H9 (cell line): ENCODE measurements at regions not wholly inside any gene's neighbourhood (a gene's known extent, or its start where the extent isn't known, plus 50 kb on each side); places are given as distances from the start of the nearest gene placed in this dataset.
A peak's percentile ranks its signal among the peaks of the same experiment; 100 is the strongest.

Source experiments
- DNase-seq: peaks from one replicate; pipeline ENCODE4 v3.0.0-alpha.2; 2017
- H2AFZ ChIP-seq: one replicate; pipeline ENCODE4 v1.6.1; 2013; ENCODE audit warnings: mild to moderate bottlenecking, low read length, control low read depth, moderate library complexity
- H2AK5ac ChIP-seq: 2 replicates; pipeline ENCODE4 v1.6.1; 2013; ENCODE audit warnings: low read length, control low read depth, mixed read lengths; ENCODE audit not compliant: insufficient read length
- H2BK120ac ChIP-seq: one replicate; pipeline ENCODE4 v1.6.1; 2013; ENCODE audit warnings: low read depth, mild to moderate bottlenecking, low read length, control low read depth, inconsistent platforms; ENCODE audit not compliant: poor library complexity, severe bottlenecking
- H2BK12ac ChIP-seq: 2 replicates; pipeline ENCODE4 v1.6.1; 2013; ENCODE audit warnings: low read length, control low read depth, mixed read lengths, low read depth; ENCODE audit not compliant: insufficient read length
- H2BK15ac ChIP-seq: 2 replicates; pipeline ENCODE4 v1.6.1; 2013; ENCODE audit warnings: low read depth, low read length, control low read depth
- H2BK20ac ChIP-seq: one replicate; pipeline ENCODE4 v1.6.1; 2013; ENCODE audit warnings: low read depth, mild to moderate bottlenecking, low read length, control low read depth, inconsistent platforms; ENCODE audit not compliant: poor library complexity, severe bottlenecking
- H2BK5ac ChIP-seq: 2 replicates; pipeline ENCODE4 v1.6.1; 2013; ENCODE audit warnings: low read length, control low read depth, mixed read lengths; ENCODE audit not compliant: insufficient read length
- H3K14ac ChIP-seq: 2 replicates; pipeline ENCODE4 v1.6.1; 2013; ENCODE audit warnings: low read length, control low read depth; ENCODE audit not compliant: insufficient read depth
- H3K18ac ChIP-seq: 2 replicates; pipeline ENCODE4 v1.6.1; 2013; ENCODE audit warnings: low read depth, mild to moderate bottlenecking, mixed read lengths, low read length, control low read depth; ENCODE audit not compliant: insufficient read length
- H3K23ac ChIP-seq: 2 replicates; pipeline ENCODE4 v1.6.1; 2013; ENCODE audit warnings: low read length, control low read depth, mixed read lengths, low read depth; ENCODE audit not compliant: insufficient read length
- H3K23me2 ChIP-seq: 2 replicates; pipeline ENCODE4 v1.6.1; 2013; ENCODE audit warnings: low read depth, mild to moderate bottlenecking, mixed read lengths, low read length, control low read depth; ENCODE audit not compliant: insufficient read length, poor library complexity, severe bottlenecking
- H3K27ac ChIP-seq: 2 replicates; pipeline ENCODE4 v1.5.1; 2013; ENCODE audit warnings: low read length, control low read depth, mixed read lengths, low read depth; ENCODE audit not compliant: insufficient read length
- H3K27me3 ChIP-seq: 2 replicates; pipeline ENCODE4 v1.6.1; 2013; ENCODE audit warnings: low read length, control low read depth, inconsistent platforms; ENCODE audit not compliant: insufficient read depth
- H3K4ac ChIP-seq: 2 replicates; pipeline ENCODE4 v1.6.1; 2013; ENCODE audit warnings: low read depth, mild to moderate bottlenecking, control low read depth, inconsistent platforms, low read length, moderate library complexity
- H3K4me1 ChIP-seq: 2 replicates; pipeline ENCODE4 v1.6.1; 2013; ENCODE audit warnings: low read length, control low read depth, inconsistent platforms; ENCODE audit not compliant: insufficient read depth
- H3K4me2 ChIP-seq: 2 replicates; pipeline ENCODE4 v1.6.1; 2013; ENCODE audit warnings: low read length, control low read depth, mixed read lengths; ENCODE audit not compliant: insufficient read length, insufficient read depth
- H3K56ac ChIP-seq: 2 replicates; pipeline ENCODE4 v1.6.1; 2013; ENCODE audit warnings: low read depth, mild to moderate bottlenecking, mixed read lengths, low read length, control low read depth; ENCODE audit not compliant: insufficient read length
- H3K79me1 ChIP-seq: 2 replicates; pipeline ENCODE4 v1.6.1; 2013; ENCODE audit warnings: low read depth, mild to moderate bottlenecking, moderate library complexity, low read length, control low read depth, inconsistent platforms; ENCODE audit not compliant: insufficient read depth, poor library complexity, severe bottlenecking
- H3K79me2 ChIP-seq: 2 replicates; pipeline ENCODE4 v1.6.1; 2013; ENCODE audit warnings: low read length, control low read depth, inconsistent platforms; ENCODE audit not compliant: insufficient read depth
- H3K9ac ChIP-seq: 2 replicates; pipeline ENCODE4 v1.6.1; 2013; ENCODE audit warnings: low read length, control low read depth, mixed read lengths; ENCODE audit not compliant: insufficient read length; ENCODE audit errors: extremely low read depth
- H3K9me3 ChIP-seq: one replicate; pipeline ENCODE4 v1.6.1; 2013; ENCODE audit warnings: low read depth, low read length, inconsistent platforms; ENCODE audit not compliant: control insufficient read depth
- H3T11ph ChIP-seq: one replicate; pipeline ENCODE4 v1.6.1; 2013; ENCODE audit warnings: mild to moderate bottlenecking, low read length, control low read depth, inconsistent platforms
- H4K20me1 ChIP-seq: one replicate; pipeline ENCODE4 v1.6.1; 2013; ENCODE audit not compliant: control insufficient read depth, insufficient read length, insufficient read depth
- H4K5ac ChIP-seq: 2 replicates; pipeline ENCODE4 v1.6.1; 2013; ENCODE audit warnings: low read depth, mild to moderate bottlenecking, mixed read lengths, low read length, control low read depth; ENCODE audit not compliant: insufficient read length
- H4K8ac ChIP-seq: replicated peaks from 2 replicates; pipeline ENCODE4 v1.6.1; 2013; ENCODE audit warnings: low read length, control low read depth, mixed read lengths, low read depth; ENCODE audit not compliant: insufficient read length
- H4K91ac ChIP-seq: 2 replicates; pipeline ENCODE4 v1.6.1; 2013; ENCODE audit warnings: low read depth, mild to moderate bottlenecking, moderate library complexity, mixed read lengths, low read length, control low read depth; ENCODE audit not compliant: insufficient read length
- H3K27ac Mint-ChIP-seq, 3 experiments: 2 replicates in 2 of 3; 3 replicates in 1 of 3; pipeline ENCODE4 v1.8.0; 2020 to 2021; ENCODE audit warnings: mixed read lengths in 3 of 3, mild to moderate bottlenecking in 1 of 3, moderate library complexity in 1 of 3
- H3K27me3 Mint-ChIP-seq: 2 replicates; pipeline ENCODE4 v1.8.0; 2021; ENCODE audit warnings: low read depth, mild to moderate bottlenecking, moderate library complexity, mixed read lengths
- H3K36me3 Mint-ChIP-seq, 3 experiments: 2 replicates in 2 of 3; 3 replicates in 1 of 3; pipeline ENCODE4 v1.8.0; 2020 to 2021; ENCODE audit warnings: low read depth in 3 of 3, mixed read lengths in 3 of 3; ENCODE audit not compliant: insufficient read depth in 1 of 3
- H3K4me1 Mint-ChIP-seq, 2 experiments: 2 replicates each; pipeline ENCODE4 v1.8.0; 2020; ENCODE audit warnings: mixed read lengths in 2 of 2
- H3K4me3 Mint-ChIP-seq, 2 experiments: 2 replicates in 1 of 2; 3 replicates in 1 of 2; pipeline ENCODE4 v1.8.0; 2020 to 2021; ENCODE audit warnings: mild to moderate bottlenecking in 2 of 2, mixed read lengths in 2 of 2, moderate library complexity in 1 of 2
- H3K9me3 Mint-ChIP-seq, 2 experiments: 2 replicates in 1 of 2; 3 replicates in 1 of 2; pipeline ENCODE4 v1.8.0; 2020; ENCODE audit warnings: mild to moderate bottlenecking in 2 of 2, mixed read lengths in 2 of 2, moderate library complexity in 1 of 2
- CTCF ChIP-seq: fragments of 200-600 bp; sonication (generic); conservative IDR thresholded peaks from 3 replicates; pipeline ENCODE4 v1.8.0; 2021; ENCODE audit warnings: antibody characterized with exemption, mild to moderate bottlenecking
- WGBS: extraction: QIAGEN DNeasy Blood & Tissue Kit; methylation state at CpG from one replicate; pipeline ENCODE4 v1.1.7; 2013; ENCODE audit warnings: missing lambda C conversion rate, low lambda C conversion rate, mixed read lengths; ENCODE audit not compliant: insufficient read length; ENCODE audit errors: extremely low coverage; 5-methylcytosine and 5-hydroxymethylcytosine counted together

GRCh38 chr14:98292191-98292590 is 979.8 kb downstream of the BCL11B start:
- H3K4me3 Mint-ChIP-seq = no peak overlapping the region
- no peak overlapping the region for H2AK5ac ChIP-seq
- peaks cover 3% of the 10 kb centered on the region; the same call in 1 of the 2 replicates for H3K27me3 Mint-ChIP-seq
- 0 out of 4 replicates have a peak, but pooled peaks cover 0 to 2% of the 10 kb centered on the region in 2 experiments for H3K4me1 Mint-ChIP-seq
- H3K9ac ChIP-seq = no peak overlapping the region
- H3T11ph ChIP-seq = no peak overlapping the region
- no peak overlapping the region for H2AFZ ChIP-seq
- no peak overlapping the region for H3K4me2 ChIP-seq
- no peaks in the 10 kb centered on the region; a peak in 1 of 5 replicates for H3K9me3 Mint-ChIP-seq
- no peak overlapping the region for H2BK120ac ChIP-seq
- peaks cover 3% of the 10 kb centered on the region for H3K23me2 ChIP-seq
- no peak overlapping the region for H4K8ac ChIP-seq
- no peaks in the 10 kb centered on the region for H3K9me3 ChIP-seq
- WGBS = no CpG with 5 or more reads among the region's 2 CpGs
- H3K79me2 ChIP-seq = no peaks in the 10 kb centered on the region
- no peak for TF ChIP-seq CTCF
- no peaks in the 10 kb centered on the region; a peak in 1 of 7 replicates for H3K36me3 Mint-ChIP-seq
- no peaks in the 10 kb centered on the region for H3K79me1 ChIP-seq
- no peak overlapping the region for H3K18ac ChIP-seq
- no peak overlapping the region for H4K5ac ChIP-seq
- H3K27ac Mint-ChIP-seq = peak overlapping the region in 1 of 3 experiments; percentile 62; a peak in 1 of 7 replicates
- H3K14ac ChIP-seq = no peak overlapping the region
- no peaks in the 10 kb centered on the region for H4K20me1 ChIP-seq
- no peak for DNase-seq
- H2BK20ac ChIP-seq = no peak overlapping the region
- H3K27ac ChIP-seq = no peak overlapping the region
- no peaks in the 10 kb centered on the region for H3K27me3 ChIP-seq
- no peak overlapping the region for H3K23ac ChIP-seq
- no peak overlapping the region for H2BK12ac ChIP-seq
- H2BK15ac ChIP-seq = no peak overlapping the region
- H3K4me1 ChIP-seq = no peaks in the 10 kb centered on the region
- no peak overlapping the region for H3K4ac ChIP-seq
- H3K56ac ChIP-seq = no peak overlapping the region
- H4K91ac ChIP-seq = no peak overlapping the region
- no peak overlapping the region for H2BK5ac ChIP-seq
